Adrenal gland (tissue), 9 donors: ENCODE measurements at regions not wholly inside any gene's neighbourhood (a gene's known extent, or its start where the extent isn't known, plus 50 kb on each side); places are given as distances from the start of the nearest gene placed in this dataset.

Source experiments
- DNase-seq, 7 donors: peaks; one replicate each; pipeline ENCODE4 v3.0.0-alpha.2; 2019 to 2020
- H3K27ac ChIP-seq, 5 donors: fragments of 200-600 bp; sonication (generic) in 4 of 5; 1 replicate in 3 of 5; 2 replicates in 2 of 5; pipeline versions ENCODE4 v1.5.1 to v1.8.0; 2016 to 2020; ENCODE audit warnings: mild to moderate bottlenecking in 1 of 5
- H3K27me3 ChIP-seq: fragments of 200-600 bp; 2 replicates; pipeline ENCODE4 v1.8.0; 2021
- H3K36me3 ChIP-seq, 2 donors: fragments of 200-600 bp; replicated peaks in 1 of 2; 1 replicate in 1 of 2; 2 replicates in 1 of 2; pipeline versions ENCODE4 v1.5.1 to v1.8.0; 2018 to 2022
- H3K4me1 ChIP-seq, 2 donors: fragments of 200-600 bp; replicated peaks in 1 of 2; 1 replicate in 1 of 2; 2 replicates in 1 of 2; pipeline versions ENCODE4 v1.5.1 to v1.8.0; 2018 to 2021
- H3K4me3 ChIP-seq, 4 donors: fragments of 200-600 bp; sonication (generic) in 3 of 4; one replicate each; pipeline ENCODE4 v1.5.1; 2016 to 2018
- H3K9me3 ChIP-seq, 3 donors: fragments of 200-600 bp; sonication (generic) in 1 of 3; replicated peaks in 1 of 3; 1 replicate in 2 of 3; 2 replicates in 1 of 3; pipeline versions ENCODE4 v1.5.1 to v1.8.0; 2016 to 2021
- CTCF ChIP-seq, 6 experiments: fragments of 450-650 bp in 4 of 6; fragments of 200-600 bp in 2 of 6; sonication (generic) in 1 of 6; IDR thresholded peaks; 1 replicate in 5 of 6; 2 replicates in 1 of 6; pipeline versions ENCODE4 v1.5.1 to v1.8.0; 2016 to 2021; ENCODE audit warnings: antibody characterized with exemption in 6 of 6, mild to moderate bottlenecking in 2 of 6, moderate library complexity in 1 of 6
- POLR2A ChIP-seq, 2 donors: fragments of 450-650 bp; IDR thresholded peaks; one replicate each; pipeline ENCODE4 v1.6.1; 2017; ENCODE audit warnings: antibody characterized with exemption in 2 of 2, mild to moderate bottlenecking in 2 of 2, moderate library complexity in 1 of 2
- WGBS, 4 donors: extraction: QIAGEN DNeasy Blood & Tissue Kit in 2 of 4; methylation state at CpG; one replicate each; pipeline versions ENCODE4 v1.1.5 to v1.1.7; 2013 to 2017; 5-methylcytosine and 5-hydroxymethylcytosine counted together
- intact Hi-C, 2 donors: fragments of 100-400 bp; cut with DNase I; formaldehyde crosslinking; loops; one replicate each; pipeline versions ENCODE4 v1.14.1 to v1.15.0; 2022 to 2023
- donor health status: healthy with polysubstance abuse.
- donor health status: Bipolar disorder and iron deficiency.
- donor health status: DM: yes; HTN: yes; CAD: no.
- donor health status: DM: no; HTN: no; CAD: no.
- donor health status: DM: no; HTN: no; CAD: no.

DNA sequence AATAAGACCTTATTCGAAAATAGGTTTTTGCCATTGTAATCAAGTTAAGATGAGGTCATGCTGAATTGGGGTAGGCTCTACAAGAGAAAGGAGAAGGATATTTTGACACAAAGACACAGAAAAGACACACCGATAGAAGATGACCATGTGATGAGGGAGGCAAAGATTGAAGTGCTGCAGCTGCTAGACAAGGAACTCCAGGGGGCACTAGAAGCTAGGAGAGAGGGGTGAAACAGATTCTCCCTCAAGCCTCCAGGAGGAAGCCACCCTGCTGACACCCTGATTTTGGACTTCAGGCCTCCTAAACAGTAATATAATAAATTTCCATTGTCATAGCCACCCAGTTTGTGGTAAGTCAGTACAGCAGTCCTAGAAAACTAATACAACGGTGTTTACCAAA is 506.8 kb upstream of the CAMK1G start:
- intact Hi-C loops, result no loop called here
- no peak overlapping the region for H3K4me3 ChIP-seq
- H3K27me3 ChIP-seq, result no peaks in the 10 kb centered on the region
- TF ChIP-seq CTCF (IDR thresholded peaks at IDR 0.05) (peak; percentile 22 to 55 (median 40)), POLR2A (IDR thresholded peaks at IDR 0.05) (no peak)
- H3K4me1 ChIP-seq, result no peaks in the 10 kb centered on the region
- 81 to 90% (median 85%) methylated on average over 3 of the region's 3 CpGs for WGBS, 4 donors
- H3K27ac ChIP-seq, result no peak overlapping the region
- H3K36me3 ChIP-seq, result no peaks in the 10 kb centered on the region
- peak in 3 of 7 donors; percentile 12 to 33 (median 32) for DNase-seq
- no peaks in the 10 kb centered on the region for H3K9me3 ChIP-seq

DNA sequence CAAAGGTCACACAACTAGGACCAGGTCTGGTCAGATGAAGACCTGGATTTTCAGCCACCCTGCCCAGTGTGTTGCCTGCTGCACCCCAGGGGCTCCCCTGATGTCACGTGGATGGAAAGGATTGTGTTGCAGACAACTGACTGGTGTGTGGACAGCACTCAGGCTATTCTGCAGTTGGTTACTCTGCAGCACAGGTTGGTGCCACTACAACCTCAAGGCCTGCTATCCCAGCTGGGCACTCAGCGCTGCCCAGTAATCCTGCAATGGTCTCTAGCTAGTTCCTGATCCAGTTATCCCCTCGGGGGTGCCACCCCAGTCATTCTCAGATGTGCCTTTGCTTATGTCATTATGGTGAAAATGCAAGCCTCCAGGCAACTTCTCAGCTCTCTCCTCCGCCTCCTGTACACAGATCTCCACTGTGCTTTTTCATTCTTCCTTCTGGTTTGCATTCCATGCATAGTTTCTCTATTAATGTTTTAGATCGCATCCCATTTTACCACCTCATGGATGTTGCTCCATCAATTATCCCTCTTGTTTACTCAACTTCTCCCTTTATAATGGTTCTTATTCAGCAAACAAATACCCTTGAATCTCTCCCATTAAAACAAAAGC is 503.2 kb upstream of the CAMK1G start:
- Histone ChIP-seq H3K27me3 (no peaks in the 10 kb centered on the region), H3K9me3 (no peaks in the 10 kb centered on the region), H3K36me3 (no peaks in the 10 kb centered on the region), H3K4me1 (no peaks in the 10 kb centered on the region), H3K27ac (no peak overlapping the region), H3K4me3 (no peak overlapping the region)
- TF ChIP-seq POLR2A (IDR thresholded peaks at IDR 0.05) (no peak), CTCF (IDR thresholded peaks at IDR 0.05) (no peak)
- no peak for DNase-seq
- 74 to 83% (median 77%) methylated on average over 5 of the region's 5 CpGs for WGBS, 4 donors
- intact Hi-C loops, result loop anchor here in 1 of 2 donors (5.0 kb wide), 1 partner anchor 107 kb away; no protein-coding TSS in a partner anchor

- Histone ChIP-seq H3K4me1 (no peaks in the 10 kb centered on the region), H3K27me3 (no peaks in the 10 kb centered on the region), H3K36me3 (no peaks in the 10 kb centered on the region), H3K4me3 (no peak overlapping the region), H3K27ac (no peak overlapping the region), H3K9me3 (no peaks in the 10 kb centered on the region)
- TF ChIP-seq CTCF (IDR thresholded peaks at IDR 0.05) (no peak), POLR2A (IDR thresholded peaks at IDR 0.05) (no peak)
- no peak for DNase-seq
- intact Hi-C loops, result no loop called here
- 54 to 66% (median 62%) methylated on average over 6 of the region's 6 CpGs for WGBS, 4 donors
Observed at GRCh38 chr1:209086486-209087192, 496.9 kb upstream of the CAMK1G start.

- TF ChIP-seq POLR2A (IDR thresholded peaks at IDR 0.05) (no peak), CTCF (IDR thresholded peaks at IDR 0.05) (no peak)
- Histone ChIP-seq H3K36me3 (no peaks in the 10 kb centered on the region), H3K4me3 (no peak overlapping the region), H3K27me3 (no peaks in the 10 kb centered on the region), H3K27ac (no peak overlapping the region), H3K4me1 (no peaks in the 10 kb centered on the region), H3K9me3 (no peaks in the 10 kb centered on the region)
- DNase-seq, result no peak
- intact Hi-C loops, result no loop called here
Observed at GRCh38 chr1:209094384-209094783, 489.1 kb upstream of the CAMK1G start.
